CD4-positive, alpha-beta T cell treated with Interleukin-4 for 4 hours (primary cell): ENCODE measurements at regions not wholly inside any gene's neighbourhood (a gene's known extent, or its start where the extent isn't known, plus 50 kb on each side); places are given as distances from the start of the nearest gene placed in this dataset.
"Not testable (repeated sequence)": the region's sequence is repeated elsewhere in the genome, so short reads cannot be mapped to it uniquely, and the experiment has no call there.

ENCODE experiments used
- DNase-seq: peaks from one replicate; pipeline ENCODE4 v3.0.0-alpha.2; 2020

DNA sequence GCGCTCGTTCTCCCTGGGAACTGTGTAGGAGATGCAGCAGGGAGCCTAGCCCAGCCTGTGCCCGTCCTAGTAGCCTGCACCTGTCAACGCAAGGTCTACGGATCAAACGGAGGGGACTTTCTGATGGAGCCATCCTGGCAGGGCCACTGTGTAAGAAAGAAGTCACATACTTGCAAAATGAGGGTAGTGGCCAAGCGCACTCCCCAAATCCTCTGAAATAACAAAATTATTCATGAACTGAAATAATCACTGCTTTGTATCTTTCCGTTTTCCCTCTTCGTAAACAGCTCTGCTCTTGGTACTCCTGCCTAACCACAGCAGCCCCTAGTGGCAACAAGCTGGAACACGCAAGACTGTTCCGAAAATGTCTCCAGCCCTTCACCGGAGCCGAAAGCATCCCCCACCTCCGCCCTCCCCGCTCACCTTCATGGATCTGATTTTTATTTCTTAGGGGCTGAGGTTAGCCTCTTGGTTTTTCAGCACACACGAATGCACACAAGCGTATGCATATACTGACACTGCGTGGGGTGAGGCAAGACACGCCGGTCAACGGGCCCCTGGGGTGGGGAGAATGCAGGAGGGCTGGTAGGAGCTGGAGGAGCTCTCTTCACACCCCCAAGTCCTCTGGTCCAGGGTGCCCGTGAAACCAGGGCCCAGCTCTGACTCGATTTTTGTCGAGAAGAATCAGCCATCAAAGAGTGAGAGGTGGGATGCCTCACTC, 100.8 kb downstream of the ABCC12 start:
- DNase-seq = peak; percentile 30

DNA sequence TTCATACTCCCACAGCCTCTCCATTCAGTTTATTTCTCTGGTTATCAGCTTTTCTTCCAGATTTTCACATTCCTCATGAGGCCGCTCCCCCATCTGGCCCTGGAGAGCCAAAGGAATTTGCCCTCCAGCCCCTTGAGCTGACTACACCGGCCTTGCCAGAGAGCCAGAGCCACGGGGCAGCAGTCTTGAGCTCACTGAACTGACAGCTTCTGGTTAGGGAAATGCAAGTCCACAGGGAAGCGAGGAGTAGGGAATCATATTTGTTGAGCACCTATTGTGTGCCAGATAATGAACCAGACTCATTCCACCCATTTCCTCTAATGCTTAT, 102.4 kb downstream of the ABCC12 start:
- DNase-seq = no peak

DNA sequence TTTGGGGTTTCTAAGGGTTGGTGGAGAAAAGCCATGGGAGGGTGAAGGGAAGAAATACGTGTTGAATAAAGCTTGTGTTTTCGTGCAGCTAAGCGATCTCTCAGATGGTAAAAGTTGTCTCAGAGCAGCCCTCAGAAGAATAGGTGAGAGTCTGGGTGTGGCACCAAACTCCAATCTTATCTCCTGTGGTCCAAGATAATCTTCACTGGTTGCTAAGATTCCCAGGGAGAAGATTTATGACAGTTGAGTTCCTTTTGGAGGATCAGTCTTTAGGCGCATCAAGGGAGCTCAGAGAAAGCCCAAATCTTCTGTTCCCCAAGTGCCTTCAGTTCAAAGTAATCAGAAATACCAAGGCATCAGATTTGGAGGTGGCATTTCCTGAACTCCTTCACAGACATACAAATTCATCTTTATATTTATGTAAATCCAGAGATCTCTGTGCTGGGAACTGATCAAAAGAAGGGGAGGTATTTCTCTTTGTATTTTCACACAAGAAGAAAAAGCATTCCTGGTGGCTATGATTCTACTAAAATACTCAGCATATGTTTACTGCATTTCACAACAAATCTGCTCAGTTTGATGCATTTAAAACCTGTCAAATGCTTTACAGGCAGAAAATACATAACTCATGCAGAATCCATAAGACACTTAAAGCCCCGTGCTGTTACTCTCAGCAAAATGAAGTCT, 102.9 kb downstream of the ABCC12 start:
- no peak for DNase-seq

DNA sequence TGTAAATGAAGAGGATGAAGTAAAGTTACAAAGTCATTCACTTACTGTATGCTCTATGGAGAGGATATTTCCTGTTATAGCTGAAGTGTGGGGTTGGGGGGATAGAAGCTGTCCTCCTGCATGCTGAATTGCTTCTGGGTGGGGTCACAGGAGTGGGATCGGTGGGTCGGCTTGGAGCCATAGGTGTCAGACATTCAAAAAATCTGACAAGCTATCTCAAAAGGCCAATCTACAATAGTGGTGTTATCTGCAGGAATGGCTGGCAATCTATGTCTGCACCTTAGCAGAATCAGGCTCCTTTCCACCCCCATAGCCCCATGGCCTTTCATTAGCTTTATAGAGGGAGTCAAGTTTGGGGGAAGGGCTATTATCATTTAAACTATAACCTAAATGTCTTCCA, 104.9 kb downstream of the ABCC12 start:
- no peak for DNase-seq

DNA sequence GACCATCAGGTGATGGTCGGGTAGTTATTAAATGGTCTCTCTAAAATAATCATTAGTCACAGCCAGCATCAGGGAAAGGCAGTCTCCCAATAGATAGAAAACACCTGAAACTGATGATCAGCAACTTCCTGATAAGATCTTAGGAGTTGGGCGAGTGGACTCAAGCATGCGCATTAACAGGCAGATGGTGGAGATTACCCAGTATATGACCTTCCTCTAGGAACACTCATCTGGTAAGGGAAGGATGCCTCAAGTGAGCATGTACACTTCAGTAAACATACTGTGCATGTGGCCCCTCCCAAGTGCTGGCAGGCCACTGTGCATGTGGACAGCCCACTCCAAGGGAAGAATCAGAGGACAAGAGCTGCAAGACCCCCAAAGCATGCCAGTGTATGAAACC, 105.9 kb downstream of the ABCC12 start:
- no peak for DNase-seq

DNA sequence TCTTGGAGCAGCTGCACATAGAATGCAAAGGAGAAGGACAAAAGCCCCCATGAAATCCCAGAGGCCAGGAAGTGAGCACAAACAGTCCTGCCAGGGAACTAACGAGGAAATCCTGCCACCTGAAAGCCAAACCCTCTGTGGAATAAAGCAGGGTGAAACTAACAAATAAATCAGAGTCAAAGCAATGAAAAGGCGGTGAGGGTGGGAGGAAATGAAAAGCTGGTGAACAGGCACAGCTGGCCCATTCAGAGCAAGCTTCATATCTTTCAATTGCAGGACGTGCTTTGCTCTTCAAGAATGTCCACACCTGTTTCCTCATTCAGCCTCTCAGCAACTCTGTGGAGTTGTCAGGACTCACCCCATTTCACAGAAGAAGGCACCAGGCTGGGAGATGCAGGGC, 108.1 kb downstream of the ABCC12 start:
- no peak for DNase-seq

DNA sequence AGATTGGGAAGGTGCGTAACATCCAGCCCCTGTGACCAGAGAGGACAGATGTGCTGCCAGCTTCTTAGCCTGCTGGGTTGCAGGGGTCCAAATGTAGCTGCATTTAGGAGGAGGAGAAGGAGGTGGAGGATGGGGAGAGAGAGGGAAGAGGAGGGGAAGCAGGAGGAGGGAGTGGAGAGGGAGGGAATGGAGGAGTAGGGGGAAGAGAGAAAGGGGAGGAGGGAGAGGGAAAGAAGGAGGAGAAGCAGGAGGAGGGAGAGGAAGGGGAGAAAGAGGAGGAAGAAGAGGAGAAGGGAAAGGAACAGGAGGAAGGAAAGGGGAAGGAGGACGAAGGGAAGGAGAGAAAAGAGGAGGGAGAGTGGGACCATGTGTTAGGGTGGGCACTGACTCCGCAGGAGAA, 108.6 kb downstream of the ABCC12 start:
- DNase-seq = no peak

DNA sequence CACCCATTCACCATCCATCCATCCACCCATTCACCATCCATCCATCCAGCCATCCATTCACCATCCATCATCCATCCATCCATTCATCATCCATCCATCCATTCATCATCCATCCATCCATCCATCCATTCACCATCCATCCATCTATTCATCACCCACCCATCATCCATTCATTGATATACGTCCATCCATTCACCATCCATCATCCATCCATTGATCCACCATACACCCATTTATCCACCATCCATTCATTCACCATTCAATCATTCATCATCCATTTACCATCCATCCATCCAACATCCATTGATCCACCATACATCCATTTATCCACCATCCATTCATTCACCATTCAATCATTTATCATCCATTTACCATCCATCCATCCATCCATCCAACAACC, 111.7 kb downstream of the ABCC12 start:
- DNase-seq = no peak

DNA sequence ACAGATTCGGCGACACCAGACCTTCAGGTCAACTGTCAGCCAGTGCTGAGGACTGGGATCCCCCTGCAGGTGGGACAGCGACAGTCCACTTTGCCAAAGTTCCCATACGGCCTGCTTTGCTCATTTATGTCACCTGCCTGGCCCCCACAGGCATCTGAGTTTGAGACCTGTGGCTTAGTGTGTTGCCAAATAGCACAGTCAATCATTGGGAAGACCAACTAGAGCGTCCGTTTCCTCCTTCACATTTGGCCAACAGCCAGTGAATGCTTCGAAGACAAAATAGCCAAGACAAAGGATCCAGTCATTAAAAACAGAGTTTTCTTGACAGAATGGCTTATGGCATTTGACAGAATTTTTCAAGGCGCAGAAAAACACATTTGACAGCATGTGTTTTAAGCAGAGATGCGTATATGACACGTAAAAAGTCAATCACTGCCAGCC, 113.8 kb downstream of the ABCC12 start:
- no peak for DNase-seq

DNA sequence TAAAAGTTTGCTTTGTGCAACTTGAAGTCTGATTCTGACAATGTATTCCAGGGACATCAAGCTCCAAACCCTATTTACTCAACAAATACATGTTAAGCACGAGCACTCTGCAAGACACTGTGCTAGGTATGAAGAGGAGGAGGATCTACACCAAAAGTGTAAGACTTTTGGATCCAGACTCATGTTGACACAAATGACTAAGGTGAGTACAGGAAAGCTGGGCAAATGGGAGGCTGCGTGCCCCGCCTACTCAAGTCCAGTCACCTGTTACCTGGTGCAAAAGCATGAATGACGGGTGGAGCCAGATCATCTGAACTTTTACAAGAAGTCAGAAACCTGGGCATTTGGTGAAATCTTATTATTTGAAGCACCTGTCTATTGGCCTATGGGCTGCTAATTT, 120.7 kb downstream of the ABCC12 start:
- DNase-seq = no peak

DNA sequence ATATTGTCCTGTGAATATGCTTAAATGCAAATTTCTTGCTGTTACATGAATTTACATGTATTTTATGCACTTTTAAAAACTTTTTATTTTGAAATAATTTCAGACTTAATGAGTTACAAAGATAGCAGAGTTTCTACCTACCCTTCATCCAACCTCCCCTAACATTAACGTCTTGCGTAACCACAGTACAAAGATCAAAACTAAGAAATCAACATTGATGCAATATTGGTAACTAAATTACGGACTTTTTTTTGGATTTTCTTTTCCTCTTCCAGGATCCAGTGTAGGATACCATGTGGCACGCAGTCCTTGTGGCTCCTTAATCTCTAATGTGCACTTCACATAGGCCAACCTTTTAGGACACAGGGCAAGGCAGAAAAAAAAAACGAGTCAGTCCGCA, 124.9 kb downstream of the ABCC12 start:
- DNase-seq = no peak

DNA sequence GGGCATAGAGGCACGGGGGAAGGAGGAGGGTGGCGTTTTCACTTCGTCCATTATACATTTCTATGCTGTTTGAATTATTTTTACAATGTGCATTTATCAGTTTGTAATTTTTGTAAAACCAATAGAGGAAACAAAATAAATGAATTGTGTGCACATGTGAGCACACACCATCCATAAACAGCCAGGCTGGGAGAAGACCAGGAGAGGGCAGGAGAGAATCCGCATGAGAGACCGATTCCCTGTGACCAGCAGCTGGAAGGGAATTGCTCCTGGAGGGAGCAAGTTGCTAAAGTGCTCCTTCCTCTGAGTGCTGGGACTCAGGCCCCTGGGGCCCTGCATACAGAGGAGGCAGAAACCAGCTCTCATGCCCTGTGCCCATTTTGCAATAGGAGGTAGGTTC, 126.0 kb downstream of the ABCC12 start:
- no peak for DNase-seq

DNA sequence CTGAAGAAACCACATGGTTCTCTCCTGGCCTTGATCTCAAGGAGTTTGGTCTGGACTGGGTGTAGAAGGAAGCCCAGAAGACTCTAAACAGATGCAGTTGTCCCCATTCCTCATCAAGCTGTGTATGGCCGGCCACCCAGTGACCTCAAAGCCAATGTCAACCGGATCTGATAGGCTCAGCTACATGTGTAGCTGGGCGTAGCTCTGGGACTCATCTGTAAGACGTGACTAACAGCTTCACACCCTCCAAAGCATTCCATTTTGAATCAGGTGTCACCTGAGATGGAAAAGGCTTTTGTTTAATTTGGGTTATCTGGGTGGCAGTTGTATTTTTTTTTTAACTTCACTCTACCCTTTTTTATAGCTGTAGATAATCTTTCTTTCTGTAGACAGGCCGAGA, 130.4 kb downstream of the ABCC12 start:
- no peak for DNase-seq

DNA sequence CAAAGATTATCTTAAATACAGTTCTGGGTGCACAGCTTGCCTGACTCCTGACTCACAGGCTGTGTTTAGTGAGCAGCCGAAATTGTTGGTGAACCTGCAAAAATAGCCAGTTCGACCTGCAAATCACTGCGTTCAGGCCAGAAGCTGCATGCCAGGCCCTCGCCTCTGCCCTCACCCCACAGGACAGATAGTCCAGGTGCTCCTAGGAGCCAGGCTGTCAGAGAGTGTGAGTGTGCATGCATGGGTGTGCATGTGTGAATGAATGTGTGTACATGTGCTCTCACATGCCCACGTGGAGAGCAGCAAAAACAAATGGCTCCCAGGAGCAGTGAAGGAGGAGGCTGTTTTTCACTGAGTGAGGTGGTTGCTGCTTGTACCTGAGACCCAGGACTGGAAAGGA, 131.8 kb downstream of the ABCC12 start:
- no peak for DNase-seq

DNA sequence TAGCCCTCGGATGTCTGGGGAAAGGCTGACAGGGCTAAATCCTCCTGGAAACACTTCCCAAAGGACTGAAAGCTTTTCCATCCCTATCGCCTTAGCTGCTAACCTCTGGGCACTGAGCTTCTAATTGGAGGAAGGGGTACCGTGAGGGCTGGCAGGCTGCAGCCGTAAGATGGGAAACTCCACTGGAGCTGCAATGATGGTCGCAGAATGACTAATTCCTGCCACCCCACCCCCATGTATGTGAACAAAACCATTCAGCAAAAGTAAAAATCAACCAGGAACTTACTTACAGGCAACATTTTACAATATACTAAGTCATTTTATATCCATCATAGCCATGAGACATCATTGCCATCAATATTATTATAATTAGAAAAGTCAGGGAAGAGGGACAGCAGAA, 133.3 kb downstream of the ABCC12 start:
- no peak for DNase-seq

DNA sequence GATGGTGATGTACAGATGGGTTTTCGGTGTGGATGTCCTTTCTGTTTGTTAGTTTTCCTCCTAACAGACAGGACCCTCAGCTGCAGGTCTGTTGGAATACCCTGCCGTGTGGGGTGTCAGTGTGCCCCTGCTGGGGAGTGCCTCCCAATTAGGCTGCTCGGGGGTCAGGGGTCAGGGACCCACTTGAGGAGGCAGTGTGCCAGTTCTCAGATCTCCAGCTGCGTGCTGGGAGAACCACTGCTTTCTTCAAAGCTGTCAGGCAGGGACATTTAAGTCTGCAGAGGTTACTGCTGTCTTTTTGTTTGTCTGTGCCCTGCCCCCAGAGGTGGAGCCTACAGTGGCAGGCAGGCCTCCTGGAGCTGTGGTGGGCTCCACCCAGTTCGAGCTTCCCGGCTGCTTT, 135.2 kb downstream of the ABCC12 start:
- not testable (repeated sequence) for DNase-seq

DNA sequence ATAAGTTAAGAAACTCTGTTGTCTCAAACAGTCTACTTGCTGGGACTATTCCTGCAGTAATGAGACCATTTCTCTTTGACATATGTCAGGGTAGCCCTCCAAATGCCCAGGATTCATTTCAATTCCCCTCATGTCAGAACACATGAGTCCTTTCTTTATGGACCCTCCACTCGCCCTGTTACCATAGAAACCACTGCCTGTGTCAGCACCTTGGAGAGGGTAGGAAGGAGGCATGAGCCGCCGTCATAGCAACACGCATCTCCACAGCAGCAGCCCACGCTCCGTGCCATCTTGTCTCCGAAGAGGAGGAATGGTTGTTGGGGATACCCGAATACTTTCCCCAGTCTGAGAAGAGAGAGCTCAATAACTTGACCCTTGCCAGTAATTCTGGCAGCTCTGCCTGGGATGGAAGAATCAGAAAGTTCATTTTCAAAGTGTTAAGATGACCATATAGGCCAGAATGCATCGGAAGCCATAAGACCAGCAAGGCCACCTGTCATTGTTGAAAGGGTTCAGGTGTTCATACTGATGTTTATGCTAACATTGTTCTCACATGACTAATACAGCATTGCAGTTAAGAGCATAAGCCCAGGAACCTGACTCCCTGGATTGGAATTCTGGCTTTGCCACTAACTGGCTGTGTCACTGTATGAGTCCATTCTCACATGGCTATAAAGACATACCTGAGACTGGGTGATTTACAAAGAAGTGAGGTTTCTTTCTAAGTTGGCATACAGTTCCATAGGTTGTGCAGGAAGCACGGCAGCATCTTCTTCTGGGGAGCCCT, 141.3 kb downstream of the ABCC12 start:
- no peak for DNase-seq

DNA sequence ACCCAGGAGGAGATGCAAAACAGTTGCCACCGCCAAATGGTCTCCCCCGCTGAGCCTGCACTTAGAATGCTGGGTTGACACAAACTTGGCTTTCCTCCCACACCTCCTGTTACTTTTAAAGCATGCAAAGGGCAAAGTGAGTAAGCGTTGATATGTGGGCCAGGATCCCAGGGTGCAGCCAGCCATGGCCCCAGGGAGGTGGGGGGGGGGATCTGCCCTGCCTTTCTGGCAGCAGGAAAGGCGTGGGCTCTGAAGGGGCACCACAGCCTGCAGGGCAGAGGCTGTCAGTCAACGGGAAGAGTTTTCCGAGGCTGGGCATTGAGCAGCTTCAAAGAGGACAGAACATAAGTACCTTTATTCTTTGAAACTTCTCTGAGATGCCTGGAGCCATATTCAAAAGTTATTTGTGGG, 142.3 kb downstream of the ABCC12 start:
- DNase-seq = no peak

DNA sequence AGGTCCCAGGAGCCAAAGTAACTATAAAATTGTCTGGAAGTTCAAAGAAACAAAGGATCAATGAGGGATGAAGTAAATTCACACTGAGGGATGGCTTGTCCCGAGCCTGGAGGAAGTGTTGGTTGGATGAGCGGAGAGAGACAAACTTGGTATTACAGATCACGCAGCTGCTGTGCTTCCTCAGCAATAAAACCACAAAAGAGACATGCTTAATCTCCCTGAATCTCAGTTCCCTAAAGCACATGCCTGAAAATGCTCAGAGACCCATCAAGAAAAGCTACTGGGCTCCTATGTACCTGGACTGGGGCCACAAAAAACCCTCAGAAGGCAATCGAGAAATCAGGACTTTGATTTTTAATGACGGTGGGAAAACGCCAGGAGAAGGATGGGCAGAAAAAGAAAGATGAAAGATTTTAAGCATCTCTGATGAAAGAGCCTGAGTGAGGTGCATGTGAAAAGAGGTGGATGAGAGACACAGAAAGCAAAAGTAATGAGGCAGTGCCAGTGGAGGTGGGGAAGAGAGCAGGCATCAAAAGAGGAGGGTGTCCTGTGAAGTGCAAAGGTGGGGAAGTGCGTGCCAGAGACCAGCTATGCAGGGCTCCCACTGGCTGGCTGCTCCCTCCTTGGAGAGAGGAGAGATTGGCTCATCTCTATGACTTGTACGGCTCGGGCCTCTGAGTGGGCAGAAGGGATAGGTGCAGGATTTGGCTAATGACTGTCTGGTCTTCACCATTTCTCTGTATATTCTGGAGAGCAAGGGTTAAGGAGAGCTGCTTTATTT, 143.7 kb downstream of the ABCC12 start:
- DNase-seq = no peak

DNA sequence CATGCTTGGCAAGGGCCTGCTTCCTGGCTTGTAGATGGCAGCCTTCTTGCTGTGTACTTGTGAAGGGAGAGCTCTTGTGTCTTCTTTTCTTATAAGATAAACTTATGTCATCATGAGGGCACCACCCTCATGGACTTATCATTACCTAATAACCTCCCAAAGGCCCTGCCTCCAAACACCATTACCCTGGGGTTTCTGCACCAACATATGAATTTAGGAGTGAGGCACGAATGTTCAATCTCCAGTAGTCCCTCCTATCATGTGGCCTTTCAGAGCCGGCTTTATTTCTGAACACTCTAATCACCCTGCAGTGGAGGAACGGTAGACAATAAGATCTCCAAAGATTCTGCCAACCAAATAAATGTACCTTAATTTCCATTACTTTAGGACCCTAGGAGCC, 144.3 kb downstream of the ABCC12 start:
- no peak for DNase-seq

DNA sequence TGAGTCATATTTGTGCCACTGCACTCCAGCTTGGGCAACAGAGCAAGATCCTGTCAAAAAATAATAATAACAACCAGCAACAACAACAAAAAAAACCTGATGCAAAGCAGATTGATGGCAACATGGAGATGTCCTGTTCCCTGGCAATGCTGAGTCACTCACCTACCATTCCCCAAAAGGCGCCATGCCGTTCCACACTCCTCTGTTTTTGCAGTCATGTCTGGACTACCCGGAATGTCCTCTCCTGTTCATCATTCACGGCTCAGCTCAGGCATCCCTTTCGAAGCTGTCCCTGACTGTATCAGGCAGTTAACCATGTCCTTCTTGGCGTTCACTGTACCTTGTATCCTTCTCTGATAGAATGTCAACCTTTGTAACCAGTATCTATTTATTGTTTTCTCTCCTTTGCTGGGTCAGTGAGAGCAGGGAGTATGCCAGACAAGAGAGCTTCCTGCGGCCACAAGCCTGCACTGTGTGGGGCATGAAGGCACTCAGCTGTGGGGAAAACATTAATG, 147.7 kb downstream of the ABCC12 start:
- no peak for DNase-seq

DNA sequence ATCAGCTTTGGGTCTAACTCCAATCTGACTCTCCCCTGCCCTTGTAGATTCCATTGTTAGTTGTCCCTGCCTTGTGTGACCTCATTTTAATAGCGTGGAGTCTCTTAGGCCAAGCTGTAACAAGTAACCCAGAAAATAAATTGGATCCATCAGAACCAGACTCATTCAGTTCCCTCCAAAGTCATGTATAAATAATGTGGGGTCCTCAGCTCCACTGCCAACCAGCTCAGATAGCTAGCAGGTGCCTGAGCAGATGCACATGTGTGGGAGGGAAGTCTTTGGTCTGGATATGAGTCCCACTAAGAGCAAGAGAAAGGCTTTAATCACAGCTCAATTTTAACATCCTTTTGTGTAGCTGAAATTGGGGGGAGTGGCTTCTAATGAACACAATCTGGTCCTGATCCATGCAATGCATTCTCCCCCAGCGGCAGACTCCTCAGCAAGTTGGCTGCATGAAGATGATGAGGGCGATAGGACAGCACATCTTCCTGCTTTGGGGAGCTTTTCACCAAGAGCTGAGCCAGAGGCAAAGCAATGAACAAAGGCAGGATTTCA, 151.6 kb downstream of the ABCC12 start:
- DNase-seq = no peak
